Stromal cell of bone marrow (primary cell): ENCODE measurements at regions not wholly inside any gene's neighbourhood (a gene's known extent, or its start where the extent isn't known, plus 50 kb on each side); places are given as distances from the start of the nearest gene placed in this dataset.
A peak's percentile ranks its signal among the peaks of the same experiment; 100 is the strongest.

Source experiments
- DNase-seq: peaks from one replicate; pipeline ENCODE4 v3.0.0-alpha.2; 2012; ENCODE audit warnings: low read depth

DNA sequence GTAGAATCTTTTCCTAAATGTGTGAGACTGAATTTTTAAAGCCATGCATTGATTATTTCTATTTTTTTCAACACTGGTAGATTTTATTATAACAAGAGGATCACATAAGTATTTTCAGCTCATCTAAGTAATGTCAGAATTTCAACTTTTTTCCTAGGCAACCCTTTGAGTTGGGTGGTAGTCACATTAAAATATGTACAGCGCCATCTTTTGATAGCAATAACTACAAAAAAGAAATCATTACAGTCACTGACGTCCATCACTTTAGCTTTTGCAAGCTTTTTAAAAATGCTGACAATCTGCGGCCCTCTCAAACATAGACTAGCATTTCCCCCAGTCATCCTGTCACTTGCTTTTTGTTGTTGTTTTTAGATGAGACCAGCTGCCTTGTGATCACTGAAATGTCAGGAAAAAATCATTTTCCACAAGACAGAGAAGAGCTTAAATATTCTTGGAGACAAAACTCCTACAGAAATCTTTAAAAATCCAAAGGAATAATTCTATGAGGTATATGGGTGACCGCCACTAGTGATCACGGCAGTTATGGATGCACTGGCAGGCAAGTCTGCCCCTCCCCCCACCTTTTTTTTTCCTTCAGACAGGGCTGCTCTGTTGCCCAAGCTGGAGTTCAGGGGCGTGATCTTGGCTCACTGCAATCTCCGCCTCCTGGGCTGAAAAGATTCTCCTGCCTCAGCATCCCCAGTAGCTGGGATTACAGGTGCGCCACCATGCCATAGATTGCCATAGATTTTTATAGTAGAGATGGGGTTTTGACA, 384.0 kb upstream of the KCNMB2 start:
- DNase-seq: no peak

- DNase-seq: no peak
Observed at GRCh38 chr3:178152988-178153387, 383.2 kb upstream of the KCNMB2 start.

GRCh38 chr3:178155521-178155920, 380.7 kb upstream of the KCNMB2 start:
- DNase-seq: no peak

DNA sequence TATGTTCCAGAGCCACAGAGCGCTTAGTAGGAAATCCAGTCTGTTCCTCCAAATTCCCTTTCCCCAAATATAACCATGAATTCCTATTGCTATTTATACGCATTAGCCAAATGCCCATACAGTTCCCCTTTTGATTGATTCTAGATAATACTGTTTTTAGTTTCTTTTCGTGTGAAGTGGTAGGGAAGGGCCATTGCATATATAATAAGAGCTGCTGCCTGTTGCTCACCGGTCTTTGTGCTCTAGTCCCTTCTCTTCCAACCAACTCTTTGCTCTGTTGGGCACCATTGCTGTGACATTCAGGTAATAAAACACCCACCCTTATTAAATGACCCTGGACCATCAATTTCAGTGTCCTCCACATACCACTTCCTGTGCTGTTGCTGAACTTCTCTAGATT, 379.9 kb upstream of the KCNMB2 start:
- no peak for DNase-seq

DNA sequence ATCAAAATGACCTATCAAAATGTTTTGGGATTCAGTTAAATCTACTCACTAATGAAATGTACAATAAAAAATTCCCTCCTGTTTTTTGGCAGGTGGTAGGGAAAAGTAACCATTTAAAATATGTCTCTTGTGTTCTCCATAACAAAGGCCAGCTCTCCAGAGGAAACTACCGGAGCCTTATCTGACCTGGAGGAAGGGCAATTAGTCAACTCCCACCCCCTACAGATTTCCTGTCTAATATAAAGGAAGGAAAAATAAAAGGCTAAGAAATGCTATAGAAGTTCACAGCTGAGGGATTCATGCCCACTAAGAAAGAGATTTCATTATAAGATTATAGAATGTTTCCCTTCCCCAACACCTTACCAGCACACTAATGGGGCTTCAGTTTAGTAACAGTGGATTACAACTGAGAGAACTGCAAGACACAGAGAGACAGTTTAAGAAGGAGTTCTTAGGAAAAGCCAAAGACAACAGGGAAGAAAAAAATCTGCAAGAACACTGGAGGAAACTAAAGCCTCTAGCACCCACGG, 376.5 kb upstream of the KCNMB2 start:
- no peak for DNase-seq

- no peak for DNase-seq
Observed at GRCh38 chr3:178169421-178169820, 366.8 kb upstream of the KCNMB2 start.

DNA sequence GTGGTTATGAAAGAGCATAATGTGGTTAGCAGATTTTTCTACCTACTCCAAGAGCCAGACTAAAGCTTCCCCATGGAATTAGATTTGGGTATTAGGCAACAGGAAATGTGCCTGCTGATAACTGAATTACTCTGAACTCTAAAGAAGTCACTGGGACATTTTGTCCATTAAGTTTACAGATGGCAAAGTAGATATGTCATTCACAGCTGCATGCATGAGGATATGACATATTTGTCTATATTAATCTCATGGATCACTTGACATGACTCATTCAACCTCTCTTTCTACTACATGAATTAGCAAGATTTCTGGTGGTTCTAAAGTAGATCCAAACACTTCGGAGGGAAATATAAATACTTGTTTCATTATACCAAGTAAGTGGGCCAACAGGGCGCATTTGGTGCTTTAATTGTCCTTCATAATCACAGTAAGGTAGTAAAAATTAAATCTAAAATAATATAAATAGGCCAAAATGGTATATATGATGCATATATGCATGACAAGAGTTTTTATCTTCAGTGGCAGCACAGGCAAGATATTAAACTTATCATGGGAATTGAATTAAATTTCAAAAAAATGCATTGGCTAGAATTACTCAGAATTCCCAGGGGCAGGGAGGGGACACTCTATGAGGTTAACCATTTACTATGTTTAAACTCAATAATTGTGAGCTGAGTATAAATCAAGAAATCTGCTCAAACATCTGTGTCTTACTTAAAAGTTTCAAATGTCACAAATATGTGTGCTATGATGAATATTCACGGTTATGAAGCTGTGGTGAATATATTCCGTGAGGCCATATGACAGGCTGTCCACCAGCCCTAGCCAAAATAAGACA, 365.3 kb upstream of the KCNMB2 start:
- peak; percentile 62 for DNase-seq

GRCh38 chr3:178172121-178172520, 364.1 kb upstream of the KCNMB2 start:
- DNase-seq: no peak

- no peak for DNase-seq
Observed at GRCh38 chr3:178174201-178174915, 361.9 kb upstream of the KCNMB2 start.

GRCh38 chr3:178181088-178181487, 355.1 kb upstream of the KCNMB2 start:
- no peak for DNase-seq

GRCh38 chr3:178181784-178182183, 354.5 kb upstream of the KCNMB2 start:
- DNase-seq: no peak

DNA sequence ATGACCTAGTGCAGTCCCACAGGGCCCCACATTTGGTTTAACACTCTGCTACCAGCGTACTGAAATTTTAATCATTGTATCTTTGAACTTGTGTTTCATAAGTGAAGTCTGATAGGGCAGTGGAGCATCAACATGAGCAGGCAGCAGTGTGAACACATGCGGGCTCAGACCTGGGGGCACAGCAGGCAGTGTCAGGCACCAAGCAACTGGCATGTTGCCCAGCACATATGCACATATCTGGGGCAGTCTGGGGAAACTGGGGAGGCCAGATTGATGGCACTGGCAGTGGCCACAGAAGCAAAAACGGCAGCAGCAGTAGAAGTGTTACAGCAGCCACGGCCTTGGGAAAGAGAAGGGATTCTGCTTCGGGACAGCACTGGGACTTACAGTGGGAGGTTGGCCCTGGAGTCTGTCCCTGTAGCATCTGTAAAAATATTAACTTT, 353.9 kb upstream of the KCNMB2 start:
- DNase-seq: no peak

- no peak for DNase-seq
Observed at GRCh38 chr3:178184833-178185232, 351.4 kb upstream of the KCNMB2 start.

GRCh38 chr3:178186666-178187065, 349.6 kb upstream of the KCNMB2 start:
- no peak for DNase-seq

- no peak for DNase-seq
Observed at GRCh38 chr3:178189854-178190253, 346.4 kb upstream of the KCNMB2 start.

DNA sequence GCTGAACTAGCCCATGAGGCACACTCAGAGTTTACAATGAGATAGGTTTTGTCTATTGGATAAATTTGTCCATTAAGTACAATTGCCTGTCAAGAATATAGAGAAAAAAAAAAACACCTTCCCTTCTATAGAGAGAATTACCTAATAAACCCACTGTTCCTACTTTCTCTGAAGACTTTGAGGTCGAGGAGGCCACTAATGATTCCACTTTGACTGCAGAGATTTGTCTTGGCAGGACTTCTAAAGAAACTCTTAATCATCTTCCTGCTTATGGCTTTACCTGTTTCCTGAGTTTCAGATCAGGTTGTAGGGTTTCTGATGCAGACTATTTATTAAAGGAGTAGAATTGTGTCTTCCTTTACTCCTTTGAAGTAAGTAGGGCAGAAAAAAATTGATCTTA, 342.4 kb upstream of the KCNMB2 start:
- DNase-seq: no peak

- no peak for DNase-seq
Observed at GRCh38 chr3:178194539-178194938, 341.7 kb upstream of the KCNMB2 start.

- no peak for DNase-seq
Observed at GRCh38 chr3:178195824-178196223, 340.4 kb upstream of the KCNMB2 start.

DNA sequence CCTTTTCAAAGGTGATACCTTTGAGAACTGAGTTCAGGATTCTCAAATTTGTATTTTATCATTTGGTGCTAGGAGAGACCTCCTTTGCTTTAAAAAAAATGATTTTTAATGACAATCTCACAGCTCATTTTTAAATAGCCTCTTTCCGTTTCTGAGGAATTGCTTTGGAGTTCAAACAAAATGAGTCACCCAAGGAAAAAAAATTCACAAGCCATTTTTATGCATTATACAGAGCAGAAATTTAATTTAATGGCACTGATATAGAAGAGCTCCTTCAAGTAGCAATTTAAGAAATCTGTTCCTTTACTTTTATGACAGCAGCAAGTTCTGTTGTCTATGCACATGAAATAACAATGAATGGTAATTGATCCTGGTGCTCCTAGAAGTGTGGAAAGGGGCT, 337.9 kb upstream of the KCNMB2 start:
- no peak for DNase-seq

DNA sequence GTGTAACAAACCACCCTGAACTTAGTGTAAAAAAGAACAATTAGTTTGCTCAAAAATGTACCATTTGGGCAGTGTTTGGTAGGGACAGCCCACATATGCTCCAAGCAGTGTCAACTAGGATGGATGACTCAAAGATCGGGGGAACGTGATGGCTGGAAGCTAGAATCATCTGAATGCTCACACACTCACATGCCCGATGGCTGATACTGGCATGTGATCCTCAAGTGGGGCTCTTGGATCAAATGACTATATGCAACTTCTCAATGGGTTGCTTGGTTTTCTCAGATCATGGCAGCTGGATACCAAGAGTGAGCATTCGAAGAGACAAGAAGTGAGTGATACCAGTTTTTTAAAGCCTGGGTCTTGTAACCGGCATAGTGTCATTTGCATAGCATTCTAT, 335.9 kb upstream of the KCNMB2 start:
- no peak for DNase-seq

DNA sequence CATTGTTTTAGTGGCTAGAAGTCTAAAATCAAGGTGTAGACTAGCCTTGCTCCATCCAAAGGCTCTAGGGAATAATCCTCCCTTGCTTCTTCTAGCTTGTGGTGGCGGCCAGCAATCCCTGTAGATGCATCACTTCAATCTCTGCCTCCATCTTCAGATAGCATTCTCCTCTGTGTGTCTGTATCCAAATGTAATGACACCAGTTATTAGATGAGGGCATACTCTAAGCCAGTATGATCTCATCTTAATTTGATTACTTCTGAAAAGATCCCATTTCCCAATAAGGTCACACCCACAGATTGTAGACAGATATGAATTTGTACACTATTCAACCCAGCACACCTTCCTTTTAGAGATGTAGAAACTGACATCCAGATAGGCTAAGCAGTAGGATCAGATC, 334.5 kb upstream of the KCNMB2 start:
- DNase-seq: no peak

DNA sequence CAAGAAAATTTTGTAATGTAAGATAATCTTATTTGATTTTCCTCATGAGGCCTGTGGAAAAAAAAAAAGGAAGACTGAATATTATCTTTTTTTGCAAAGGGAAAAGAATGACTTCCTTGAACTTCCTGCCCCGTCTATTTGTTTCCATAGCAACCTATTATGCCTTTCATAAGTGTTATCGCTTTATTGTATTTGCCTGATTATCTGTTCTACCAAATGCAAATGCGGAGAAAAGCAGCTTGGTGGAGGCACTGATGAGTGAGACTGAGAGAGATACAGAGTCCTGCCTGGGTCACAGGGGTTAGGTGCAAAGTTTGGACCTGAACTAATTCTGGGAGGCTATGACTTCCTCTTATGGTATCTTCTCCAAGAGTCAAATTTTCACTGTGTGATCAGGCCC, 334.0 kb upstream of the KCNMB2 start:
- DNase-seq: no peak
